GM18873 (cell line): ENCODE measurements at regions not wholly inside any gene's neighbourhood (a gene's known extent, or its start where the extent isn't known, plus 50 kb on each side); places are given as distances from the start of the nearest gene placed in this dataset.

ENCODE experiments used
- ATAC-seq: cut with Tn5 transposase; IDR thresholded peaks from one replicate; pipeline ENCODE4 v1.9.1; 2021; ENCODE audit warnings: mild to moderate bottlenecking, moderate library complexity, moderate number of reproducible peaks; ENCODE audit not compliant: unreplicated experiment, low FRiP score

GRCh38 chr6:95142101-95142500, 435.2 kb upstream of the MANEA start:
- no peak for ATAC-seq

GRCh38 chr6:95142661-95143335, 434.5 kb upstream of the MANEA start:
- ATAC-seq = no peak

- ATAC-seq = no peak
Observed at GRCh38 chr6:95143408-95144180, 433.7 kb upstream of the MANEA start.

- ATAC-seq = no peak
Observed at GRCh38 chr6:95145457-95145856, 431.9 kb upstream of the MANEA start.

GRCh38 chr6:95159557-95159956, 417.8 kb upstream of the MANEA start:
- ATAC-seq = no peak

- no peak for ATAC-seq
Observed at GRCh38 chr6:95169775-95170174, 407.6 kb upstream of the MANEA start.

- ATAC-seq = no peak
Observed at GRCh38 chr6:95175927-95176675, 401.2 kb upstream of the MANEA start.

GRCh38 chr6:95185874-95186273, 391.5 kb upstream of the MANEA start:
- ATAC-seq = no peak

GRCh38 chr6:95186710-95187109, 390.6 kb upstream of the MANEA start:
- ATAC-seq = no peak

- ATAC-seq = no peak
Observed at GRCh38 chr6:95197590-95197989, 379.7 kb upstream of the MANEA start.

- ATAC-seq = peak; percentile 87
Observed at GRCh38 chr6:95203153-95203754, 374.1 kb upstream of the MANEA start.

GRCh38 chr6:95204178-95204577, 373.2 kb upstream of the MANEA start:
- ATAC-seq = no peak

- ATAC-seq = no peak
Observed at GRCh38 chr6:95208621-95209020, 368.7 kb upstream of the MANEA start.

GRCh38 chr6:95209074-95209473, 368.3 kb upstream of the MANEA start:
- ATAC-seq = no peak

GRCh38 chr6:95216555-95216954, 360.8 kb upstream of the MANEA start:
- ATAC-seq = no peak

- ATAC-seq = no peak
Observed at GRCh38 chr6:95227351-95227750, 350.0 kb upstream of the MANEA start.

GRCh38 chr6:95228636-95229035, 348.7 kb upstream of the MANEA start:
- no peak for ATAC-seq

- no peak for ATAC-seq
Observed at GRCh38 chr6:95230071-95230740, 347.1 kb upstream of the MANEA start.

GRCh38 chr6:95231416-95231815, 345.9 kb upstream of the MANEA start:
- ATAC-seq = no peak

- ATAC-seq = no peak
Observed at GRCh38 chr6:95232446-95232845, 344.9 kb upstream of the MANEA start.
